Smooth muscle cell (in vitro differentiated cells): ENCODE measurements at regions not wholly inside any gene's neighbourhood (a gene's known extent, or its start where the extent isn't known, plus 50 kb on each side); places are given as distances from the start of the nearest gene placed in this dataset.

Experiments
- DNase-seq: peaks from one replicate; lab custom pipeline; 2025; ENCODE audit not compliant: unreplicated experiment; lab: John Stamatoyannopoulos, UW
- H2AFZ ChIP-seq: fragments of 200-600 bp; sonication (generic); 2 replicates; pipeline ENCODE4 v1.6.0; 2016; ENCODE audit warnings: antibody characterized with exemption, low read depth, mild to moderate bottlenecking
- H3F3A ChIP-seq: fragments of 200-600 bp; sonication (generic); 2 replicates; pipeline ENCODE4 v1.6.0; 2017; ENCODE audit warnings: antibody characterized with exemption, low read depth
- H3K27ac ChIP-seq: fragments of 200-600 bp; sonication (generic); 2 replicates; pipeline ENCODE4 v1.5.1; 2016; ENCODE audit warnings: low read depth, mild to moderate bottlenecking
- H3K27me3 ChIP-seq: fragments of 200-600 bp; sonication (generic); 2 replicates; pipeline ENCODE4 v1.6.1; 2016; ENCODE audit warnings: low read depth, mild to moderate bottlenecking
- H3K36me3 ChIP-seq: fragments of 200-600 bp; sonication (generic); 2 replicates; pipeline ENCODE4 v1.5.1; 2016; ENCODE audit warnings: low read depth
- H3K4me1 ChIP-seq: fragments of 200-600 bp; sonication (generic); 2 replicates; pipeline ENCODE4 v1.5.1; 2016; ENCODE audit warnings: low read depth
- H3K4me2 ChIP-seq: fragments of 200-600 bp; sonication (generic); 2 replicates; pipeline ENCODE4 v1.6.0; 2016; ENCODE audit warnings: mild to moderate bottlenecking
- H3K4me3 ChIP-seq: fragments of 200-600 bp; sonication (generic); 2 replicates; pipeline ENCODE4 v1.5.1; 2016; ENCODE audit warnings: mild to moderate bottlenecking
- H3K79me2 ChIP-seq: fragments of 200-600 bp; sonication (generic); 2 replicates; pipeline ENCODE4 v1.6.0; 2016; ENCODE audit warnings: low read depth, mild to moderate bottlenecking
- H3K9ac ChIP-seq: fragments of 200-600 bp; sonication (generic); 2 replicates; pipeline ENCODE4 v1.6.0; 2016; ENCODE audit warnings: low read depth
- H3K9me3 ChIP-seq: fragments of 200-600 bp; sonication (generic); replicated peaks from 2 replicates; pipeline ENCODE4 v1.5.1; 2016; ENCODE audit warnings: low read depth
- H4K20me1 ChIP-seq: fragments of 200-600 bp; sonication (generic); 2 replicates; pipeline ENCODE4 v1.6.0; 2016; ENCODE audit warnings: low read depth
- WGBS: methylation state at CpG from one replicate; pipeline ENCODE4 v1.1.7; 2016; ENCODE audit warnings: low lambda C conversion rate; 5-methylcytosine and 5-hydroxymethylcytosine counted together
- TF ChIP-seq, protein P1 (sequence below): fragments of 200-600 bp; sonication (generic); IDR thresholded peaks from 2 replicates; pipeline ENCODE4 v1.5.1; 2017; ENCODE audit warnings: borderline replicate concordance, mild to moderate bottlenecking, antibody characterized with exemption; ENCODE audit not compliant: insufficient read depth, poor library complexity, severe bottlenecking

DNA sequence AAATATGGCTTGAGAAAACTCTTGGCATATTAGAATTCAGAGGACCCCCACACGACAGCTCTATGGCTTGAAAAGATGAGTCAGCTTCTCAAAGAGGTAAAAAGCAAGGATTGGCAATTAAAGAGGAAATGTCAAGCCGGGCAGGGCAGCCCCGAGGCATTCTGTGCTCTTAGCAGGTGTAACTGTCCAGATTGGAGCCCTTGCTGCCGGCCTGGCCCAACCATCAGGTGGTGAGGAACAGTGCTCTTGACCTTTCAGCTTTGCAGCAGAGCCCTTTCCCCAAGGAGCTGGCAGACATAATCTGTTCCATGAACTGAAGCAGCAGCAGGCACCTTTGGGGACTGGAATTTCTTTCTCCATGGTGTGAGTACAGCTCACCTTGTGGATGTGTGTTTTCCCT lies 287.8 kb downstream of the UTP18 start:
- no peak overlapping the region for H3K27ac ChIP-seq
- H3F3A ChIP-seq = no peaks in the 10 kb centered on the region
- H3K4me1 ChIP-seq = no peaks in the 10 kb centered on the region
- H3K27me3 ChIP-seq = no peaks in the 10 kb centered on the region
- no peaks in the 10 kb centered on the region for H3K9me3 ChIP-seq
- no peak for DNase-seq
- TF ChIP-seq, protein P1, sequence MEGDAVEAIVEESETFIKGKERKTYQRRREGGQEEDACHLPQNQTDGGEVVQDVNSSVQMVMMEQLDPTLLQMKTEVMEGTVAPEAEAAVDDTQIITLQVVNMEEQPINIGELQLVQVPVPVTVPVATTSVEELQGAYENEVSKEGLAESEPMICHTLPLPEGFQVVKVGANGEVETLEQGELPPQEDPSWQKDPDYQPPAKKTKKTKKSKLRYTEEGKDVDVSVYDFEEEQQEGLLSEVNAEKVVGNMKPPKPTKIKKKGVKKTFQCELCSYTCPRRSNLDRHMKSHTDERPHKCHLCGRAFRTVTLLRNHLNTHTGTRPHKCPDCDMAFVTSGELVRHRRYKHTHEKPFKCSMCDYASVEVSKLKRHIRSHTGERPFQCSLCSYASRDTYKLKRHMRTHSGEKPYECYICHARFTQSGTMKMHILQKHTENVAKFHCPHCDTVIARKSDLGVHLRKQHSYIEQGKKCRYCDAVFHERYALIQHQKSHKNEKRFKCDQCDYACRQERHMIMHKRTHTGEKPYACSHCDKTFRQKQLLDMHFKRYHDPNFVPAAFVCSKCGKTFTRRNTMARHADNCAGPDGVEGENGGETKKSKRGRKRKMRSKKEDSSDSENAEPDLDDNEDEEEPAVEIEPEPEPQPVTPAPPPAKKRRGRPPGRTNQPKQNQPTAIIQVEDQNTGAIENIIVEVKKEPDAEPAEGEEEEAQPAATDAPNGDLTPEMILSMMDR = no peak
- no peaks in the 10 kb centered on the region for H4K20me1 ChIP-seq
- no peak overlapping the region for H2AFZ ChIP-seq
- H3K79me2 ChIP-seq = no peaks in the 10 kb centered on the region
- no peak overlapping the region for H3K9ac ChIP-seq
- no peak overlapping the region for H3K4me2 ChIP-seq
- no peaks in the 10 kb centered on the region for H3K36me3 ChIP-seq
- H3K4me3 ChIP-seq = no peak overlapping the region
- 65% methylated on average over 4 of the region's 4 CpGs for WGBS

GRCh38 chr17:51555153-51555552 lies 294.8 kb downstream of the UTP18 start:
- Histone ChIP-seq H3K4me2 (no peak overlapping the region), H4K20me1 (no peaks in the 10 kb centered on the region), H3F3A (no peaks in the 10 kb centered on the region), H3K36me3 (no peaks in the 10 kb centered on the region), H3K9me3 (no peaks in the 10 kb centered on the region), H3K4me3 (no peak overlapping the region), H3K27me3 (no peaks in the 10 kb centered on the region), H3K9ac (no peak overlapping the region), H2AFZ (no peak overlapping the region), H3K79me2 (no peaks in the 10 kb centered on the region), H3K27ac (no peak overlapping the region), H3K4me1 (no peaks in the 10 kb centered on the region)
- WGBS = 97% methylated on average over 1 of the region's 1 CpG
- no peak for DNase-seq
- TF ChIP-seq, protein P1 = no peak

- no peaks in the 10 kb centered on the region for H3K9me3 ChIP-seq
- no peak overlapping the region for H3K4me2 ChIP-seq
- no peaks in the 10 kb centered on the region for H3K4me1 ChIP-seq
- no peak overlapping the region for H3K27ac ChIP-seq
- no peak overlapping the region for H3K4me3 ChIP-seq
- no peaks in the 10 kb centered on the region for H4K20me1 ChIP-seq
- no peaks in the 10 kb centered on the region for H3K27me3 ChIP-seq
- H3K36me3 ChIP-seq = no peaks in the 10 kb centered on the region
- TF ChIP-seq, protein P1 = no peak
- no peaks in the 10 kb centered on the region for H3K79me2 ChIP-seq
- no peak overlapping the region for H3K9ac ChIP-seq
- DNase-seq = no peak
- H3F3A ChIP-seq = no peaks in the 10 kb centered on the region
- H2AFZ ChIP-seq = no peak overlapping the region
- WGBS = 76% methylated on average over 3 of the region's 3 CpGs
Observed at GRCh38 chr17:51559778-51560177, 299.4 kb downstream of the UTP18 start.

DNA sequence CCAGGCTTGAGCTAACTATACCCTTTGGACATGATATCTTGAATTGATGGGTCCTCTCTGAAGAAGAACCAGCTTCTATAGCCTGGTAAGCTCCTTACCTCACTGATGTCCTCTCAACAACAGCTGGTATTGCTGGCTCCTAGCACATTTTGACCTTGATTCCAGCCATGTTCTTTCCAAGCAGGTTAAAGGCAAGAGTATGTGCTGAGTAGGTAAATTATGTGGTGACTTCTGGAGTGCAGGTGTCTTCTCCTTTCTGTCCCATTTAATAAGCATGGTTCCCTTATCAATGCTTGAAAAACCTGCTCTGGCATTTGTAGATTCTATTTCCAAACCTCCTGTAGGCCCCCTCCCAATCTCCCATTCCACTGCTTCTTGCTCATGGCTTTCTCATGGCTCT lies 300.1 kb downstream of the UTP18 start:
- no peaks in the 10 kb centered on the region for H4K20me1 ChIP-seq
- H2AFZ ChIP-seq = no peak overlapping the region
- no peaks in the 10 kb centered on the region for H3K79me2 ChIP-seq
- H3K36me3 ChIP-seq = no peaks in the 10 kb centered on the region
- no peaks in the 10 kb centered on the region for H3K27me3 ChIP-seq
- no peaks in the 10 kb centered on the region for H3K4me1 ChIP-seq
- DNase-seq = no peak
- H3K9me3 ChIP-seq = no peaks in the 10 kb centered on the region
- TF ChIP-seq, protein P1 = no peak
- no peaks in the 10 kb centered on the region for H3F3A ChIP-seq
- H3K9ac ChIP-seq = no peak overlapping the region
- no peak overlapping the region for H3K4me2 ChIP-seq
- no peak overlapping the region for H3K4me3 ChIP-seq
- H3K27ac ChIP-seq = no peak overlapping the region
